Thoracic aorta (tissue), 2 donors: ENCODE measurements at regions not wholly inside any gene's neighbourhood (a gene's known extent, or its start where the extent isn't known, plus 50 kb on each side); places are given as distances from the start of the nearest gene placed in this dataset.

Source experiments
- ATAC-seq: fragments of 150-250 bp; one replicate; pipeline ENCODE4 v1.8.0; 2017; ENCODE audit warnings: low read depth; ENCODE audit not compliant: insufficient number of reproducible peaks, low FRiP score
- DNase-seq: peaks from one replicate; pipeline ENCODE4 v3.0.0-alpha.2; 2020; ENCODE audit warnings: low spot score
- H3K27ac ChIP-seq, 2 donors: fragments of 200-600 bp; sonication (generic); 1 replicate in 1 of 2; 2 replicates in 1 of 2; pipeline ENCODE4 v1.5.1; 2016; ENCODE audit warnings: mild to moderate bottlenecking in 2 of 2, moderate library complexity in 2 of 2
- H3K27me3 ChIP-seq: fragments of 200-600 bp; sonication (generic); replicated peaks from 2 replicates; pipeline ENCODE4 v1.6.0; 2016; ENCODE audit warnings: mild to moderate bottlenecking; ENCODE audit not compliant: insufficient read depth
- H3K36me3 ChIP-seq: fragments of 200-600 bp; sonication (generic); one replicate; pipeline ENCODE4 v1.5.1; 2016
- H3K4me1 ChIP-seq, 2 donors: fragments of 200-600 bp; sonication (generic); 1 replicate in 1 of 2; 2 replicates in 1 of 2; pipeline versions ENCODE4 v1.5.1 to v1.6.0; 2016; ENCODE audit warnings: low read depth in 2 of 2, mild to moderate bottlenecking in 1 of 2; ENCODE audit not compliant: control insufficient read depth in 1 of 2
- H3K4me3 ChIP-seq: fragments of 200-600 bp; sonication (generic); 2 replicates; pipeline ENCODE4 v1.5.1; 2016; ENCODE audit warnings: mild to moderate bottlenecking
- H3K9me3 ChIP-seq: fragments of 200-600 bp; sonication (generic); 2 replicates; pipeline ENCODE4 v1.5.1; 2016
- TF ChIP-seq, protein P1 (sequence below): fragments of 200-600 bp; sonication (generic); IDR thresholded peaks from one replicate; pipeline ENCODE4 v1.5.1; 2019; ENCODE audit warnings: antibody characterized with exemption

DNA sequence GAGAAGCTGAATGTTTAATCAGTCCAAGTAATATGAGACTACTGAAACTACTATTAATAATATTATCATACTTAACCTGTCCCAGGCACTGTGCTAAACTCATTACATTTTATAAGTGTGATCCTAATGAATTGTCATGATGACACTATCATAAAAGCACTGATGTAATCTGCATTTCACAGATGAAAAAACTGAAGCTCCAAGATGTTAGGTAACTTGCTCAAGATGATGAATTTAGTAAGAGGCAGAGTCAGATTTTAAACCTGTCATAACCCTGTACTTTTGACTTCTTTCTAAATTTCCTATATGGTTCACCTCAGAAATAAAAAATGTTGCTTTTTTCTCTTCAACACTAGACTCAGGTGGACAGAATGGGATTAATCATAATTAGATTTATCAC is 237.6 kb downstream of the ALDH8A1 start:
- no peak overlapping the region for H3K27ac ChIP-seq
- no peaks in the 10 kb centered on the region for H3K9me3 ChIP-seq
- TF ChIP-seq, protein P1, sequence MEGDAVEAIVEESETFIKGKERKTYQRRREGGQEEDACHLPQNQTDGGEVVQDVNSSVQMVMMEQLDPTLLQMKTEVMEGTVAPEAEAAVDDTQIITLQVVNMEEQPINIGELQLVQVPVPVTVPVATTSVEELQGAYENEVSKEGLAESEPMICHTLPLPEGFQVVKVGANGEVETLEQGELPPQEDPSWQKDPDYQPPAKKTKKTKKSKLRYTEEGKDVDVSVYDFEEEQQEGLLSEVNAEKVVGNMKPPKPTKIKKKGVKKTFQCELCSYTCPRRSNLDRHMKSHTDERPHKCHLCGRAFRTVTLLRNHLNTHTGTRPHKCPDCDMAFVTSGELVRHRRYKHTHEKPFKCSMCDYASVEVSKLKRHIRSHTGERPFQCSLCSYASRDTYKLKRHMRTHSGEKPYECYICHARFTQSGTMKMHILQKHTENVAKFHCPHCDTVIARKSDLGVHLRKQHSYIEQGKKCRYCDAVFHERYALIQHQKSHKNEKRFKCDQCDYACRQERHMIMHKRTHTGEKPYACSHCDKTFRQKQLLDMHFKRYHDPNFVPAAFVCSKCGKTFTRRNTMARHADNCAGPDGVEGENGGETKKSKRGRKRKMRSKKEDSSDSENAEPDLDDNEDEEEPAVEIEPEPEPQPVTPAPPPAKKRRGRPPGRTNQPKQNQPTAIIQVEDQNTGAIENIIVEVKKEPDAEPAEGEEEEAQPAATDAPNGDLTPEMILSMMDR = no peak
- no peaks in the 10 kb centered on the region for H3K36me3 ChIP-seq
- H3K27me3 ChIP-seq = no peaks in the 10 kb centered on the region
- H3K4me1 ChIP-seq = no peaks in the 10 kb centered on the region
- no peak overlapping the region for H3K4me3 ChIP-seq
- ATAC-seq (no peak), DNase-seq (no peak)

DNA sequence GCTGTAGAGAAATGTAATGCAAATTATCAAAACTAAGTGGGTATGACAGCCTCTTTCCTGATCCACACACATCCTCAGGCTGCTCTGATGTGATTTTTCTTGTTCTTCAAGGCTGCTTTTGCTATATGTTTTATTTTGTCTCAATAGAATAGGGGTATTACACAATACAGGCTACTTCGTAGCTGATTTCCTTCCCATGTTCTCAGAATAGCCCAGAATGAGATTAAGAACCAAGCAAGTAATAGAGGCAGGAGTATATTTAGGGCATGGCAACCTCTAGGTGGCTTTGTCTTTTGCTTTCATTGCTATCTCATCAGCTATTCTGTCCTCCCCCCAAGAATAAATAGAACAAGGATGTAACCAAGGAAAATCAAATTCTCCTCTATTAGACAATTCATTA is 241.8 kb downstream of the ALDH8A1 start:
- H3K27ac ChIP-seq = no peak overlapping the region

DNA sequence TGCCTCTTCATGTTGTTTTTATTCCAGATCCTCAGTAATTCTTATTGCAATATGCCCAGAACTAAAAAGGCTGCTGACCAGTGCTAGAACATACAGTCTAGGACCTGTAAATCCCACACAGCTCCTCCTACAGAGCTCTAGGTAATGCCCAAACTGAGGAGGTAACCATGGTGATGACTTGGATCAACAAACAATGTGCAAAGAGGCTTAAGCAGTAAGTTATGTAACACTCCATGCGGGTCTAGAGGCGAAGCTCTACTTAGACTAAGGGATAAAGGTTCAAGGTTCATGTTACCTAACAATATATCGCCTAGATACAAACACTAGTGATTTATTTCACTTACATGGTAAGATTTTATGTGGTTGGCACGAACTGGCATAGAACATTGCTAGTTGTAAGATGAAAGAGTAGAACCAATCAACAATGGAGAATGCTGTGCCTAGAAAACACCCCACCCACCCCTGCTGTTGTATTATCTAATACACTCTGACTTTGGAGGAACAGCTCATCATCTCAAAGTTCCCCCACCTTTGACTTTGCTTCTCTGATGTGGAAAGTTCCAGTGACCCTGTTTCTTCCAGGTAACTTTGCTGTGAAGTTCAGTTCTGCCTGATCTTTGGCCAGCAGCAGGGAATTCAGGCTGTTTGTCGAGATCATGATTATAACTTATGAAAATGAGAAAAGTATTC is 242.4 kb downstream of the ALDH8A1 start:
- TF ChIP-seq, protein P1 = no peak
- no peak overlapping the region for H3K4me3 ChIP-seq
- no peaks in the 10 kb centered on the region for H3K27me3 ChIP-seq
- ATAC-seq (no peak), DNase-seq (no peak)
- H3K9me3 ChIP-seq = no peaks in the 10 kb centered on the region
- no peak overlapping the region for H3K27ac ChIP-seq
- H3K4me1 ChIP-seq = no peaks in the 10 kb centered on the region
- no peaks in the 10 kb centered on the region for H3K36me3 ChIP-seq

More for the DNA sequence above, 241.8 kb downstream of the ALDH8A1 start:
- DNase-seq (no peak), ATAC-seq (no peak)
- Histone ChIP-seq H3K4me3 (no peak overlapping the region), H3K9me3 (no peaks in the 10 kb centered on the region), H3K27me3 (no peaks in the 10 kb centered on the region), H3K4me1 (no peaks in the 10 kb centered on the region), H3K36me3 (no peaks in the 10 kb centered on the region)
- TF ChIP-seq, protein P1 = no peak

DNA sequence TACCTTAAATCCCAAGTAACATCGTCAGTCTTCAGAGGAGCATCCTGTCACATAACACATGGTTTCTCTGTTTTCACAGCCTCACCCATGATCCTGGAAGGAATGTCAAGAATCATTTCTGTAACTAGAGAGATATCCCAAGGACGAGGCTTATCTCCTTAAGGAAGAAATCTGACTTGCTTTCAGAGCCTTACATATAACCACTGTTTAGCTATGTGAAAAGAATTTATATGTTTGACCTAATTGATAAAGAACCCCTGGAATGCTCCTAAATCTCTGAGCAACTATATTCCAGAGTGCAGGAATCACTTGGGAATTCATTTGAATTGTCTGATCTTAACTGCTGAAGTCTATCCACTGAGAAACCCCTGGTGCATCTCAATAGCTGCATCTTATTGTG is 243.1 kb downstream of the ALDH8A1 start:
- TF ChIP-seq, protein P1 = no peak
- DNase-seq = no peak
- no peaks in the 10 kb centered on the region for H3K4me1 ChIP-seq
- no peak overlapping the region for H3K4me3 ChIP-seq
- no peaks in the 10 kb centered on the region for H3K27me3 ChIP-seq
- H3K36me3 ChIP-seq = no peaks in the 10 kb centered on the region
- H3K9me3 ChIP-seq = no peaks in the 10 kb centered on the region
- H3K27ac ChIP-seq = no peak overlapping the region
- no peak for ATAC-seq

DNA sequence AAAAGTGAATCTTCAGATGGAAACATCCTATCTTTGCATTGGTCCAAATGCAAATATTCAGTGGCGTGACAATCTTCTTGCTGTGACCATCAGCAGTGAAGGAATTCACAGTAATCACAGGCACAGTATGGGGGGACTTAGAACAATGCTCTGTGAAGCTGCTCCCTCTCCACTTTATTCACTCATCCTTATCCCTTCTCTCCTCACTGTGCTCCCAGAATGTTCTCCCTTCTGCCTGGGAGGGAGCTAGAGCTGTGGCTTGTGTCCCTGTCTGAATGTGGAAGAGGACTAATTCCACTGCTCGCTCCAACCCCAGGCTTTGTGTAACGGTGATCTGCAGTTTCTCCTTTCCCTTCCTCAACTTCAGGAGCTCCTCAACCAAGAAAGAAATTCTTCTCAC is 243.7 kb downstream of the ALDH8A1 start:
- no peaks in the 10 kb centered on the region for H3K36me3 ChIP-seq
- no peaks in the 10 kb centered on the region for H3K27me3 ChIP-seq
- no peaks in the 10 kb centered on the region for H3K9me3 ChIP-seq
- ATAC-seq (no peak), DNase-seq (no peak)
- TF ChIP-seq, protein P1 = no peak
- no peak overlapping the region for H3K27ac ChIP-seq
- no peak overlapping the region for H3K4me3 ChIP-seq
- H3K4me1 ChIP-seq = no peaks in the 10 kb centered on the region
